Mesendoderm (in vitro differentiated cells): ENCODE measurements at regions not wholly inside any gene's neighbourhood (a gene's known extent, or its start where the extent isn't known, plus 50 kb on each side); places are given as distances from the start of the nearest gene placed in this dataset.
"Not testable (repeated sequence)": the region's sequence is repeated elsewhere in the genome, so short reads cannot be mapped to it uniquely, and the experiment has no call there.

Experiments
- DNase-seq: peaks from one replicate; pipeline ENCODE4 v3.0.0; 2013
- H2AK5ac ChIP-seq: 2 replicates; pipeline ENCODE4 v1.6.1; 2013; ENCODE audit warnings: low read length, inconsistent platforms
- H2BK120ac ChIP-seq: 2 replicates; pipeline ENCODE4 v1.6.1; 2013; ENCODE audit warnings: low read depth, mild to moderate bottlenecking, low read length, moderate library complexity, mixed read lengths
- H2BK15ac ChIP-seq: replicated peaks from 2 replicates; pipeline ENCODE4 v1.6.1; 2013; ENCODE audit warnings: low read depth, mild to moderate bottlenecking, moderate library complexity
- H2BK5ac ChIP-seq: 2 replicates; pipeline ENCODE4 v1.6.1; 2013; ENCODE audit warnings: low read length, inconsistent platforms
- H3K18ac ChIP-seq: 2 replicates; pipeline ENCODE4 v1.6.1; 2013; ENCODE audit warnings: mild to moderate bottlenecking, low read length, mixed read lengths
- H3K23ac ChIP-seq: one replicate; pipeline ENCODE4 v1.6.1; 2013; ENCODE audit warnings: low read length
- H3K27ac ChIP-seq: 2 replicates; pipeline ENCODE4 v1.5.1; 2013; ENCODE audit warnings: low read depth, mild to moderate bottlenecking, inconsistent platforms, low read length, moderate library complexity
- H3K27me3 ChIP-seq: 2 replicates; pipeline ENCODE4 v1.6.1; 2013; ENCODE audit warnings: low read length, control low read depth, mild to moderate bottlenecking, inconsistent platforms; ENCODE audit not compliant: insufficient read depth, poor library complexity
- H3K36me3 ChIP-seq: 2 replicates; pipeline ENCODE4 v1.6.1; 2013; ENCODE audit warnings: low read length, inconsistent platforms; ENCODE audit not compliant: control insufficient read depth, insufficient read depth
- H3K4ac ChIP-seq: one replicate; pipeline ENCODE4 v1.6.1; 2013; ENCODE audit warnings: low read depth, mild to moderate bottlenecking, low read length, moderate library complexity
- H3K4me1 ChIP-seq: 2 replicates; pipeline ENCODE4 v1.6.1; 2013; ENCODE audit warnings: low read depth, low read length, inconsistent platforms; ENCODE audit not compliant: control insufficient read depth
- H3K4me2 ChIP-seq: 2 replicates; pipeline ENCODE4 v1.6.1; 2013; ENCODE audit warnings: low read length
- H3K4me3 ChIP-seq: 2 replicates; pipeline ENCODE4 v1.5.1; 2013; ENCODE audit warnings: mild to moderate bottlenecking, low read length
- H3K56ac ChIP-seq: one replicate; pipeline ENCODE4 v1.6.1; 2013; ENCODE audit warnings: low read length
- H3K79me1 ChIP-seq: 2 replicates; pipeline ENCODE4 v1.6.1; 2013; ENCODE audit warnings: low read length, inconsistent platforms
- H3K79me2 ChIP-seq: 2 replicates; pipeline ENCODE4 v1.6.1; 2013; ENCODE audit warnings: mild to moderate bottlenecking, low read length; ENCODE audit not compliant: control insufficient read depth, insufficient read depth
- H3K9ac ChIP-seq: 2 replicates; pipeline ENCODE4 v1.6.1; 2013; ENCODE audit warnings: low read length, inconsistent platforms
- H4K5ac ChIP-seq: one replicate; pipeline ENCODE4 v1.6.1; 2013; ENCODE audit warnings: low read length
- H4K8ac ChIP-seq: one replicate; pipeline ENCODE4 v1.6.1; 2013; ENCODE audit warnings: low read depth, mild to moderate bottlenecking, control low read depth, low read length, moderate library complexity
- WGBS: extraction: QIAGEN DNeasy Blood & Tissue Kit; methylation state at CpG from one replicate; pipeline ENCODE4 v1.1.7; 2013; ENCODE audit warnings: low lambda C conversion rate, missing lambda C conversion rate; ENCODE audit not compliant: insufficient coverage; ENCODE audit errors: extremely low coverage; 5-methylcytosine and 5-hydroxymethylcytosine counted together

DNA sequence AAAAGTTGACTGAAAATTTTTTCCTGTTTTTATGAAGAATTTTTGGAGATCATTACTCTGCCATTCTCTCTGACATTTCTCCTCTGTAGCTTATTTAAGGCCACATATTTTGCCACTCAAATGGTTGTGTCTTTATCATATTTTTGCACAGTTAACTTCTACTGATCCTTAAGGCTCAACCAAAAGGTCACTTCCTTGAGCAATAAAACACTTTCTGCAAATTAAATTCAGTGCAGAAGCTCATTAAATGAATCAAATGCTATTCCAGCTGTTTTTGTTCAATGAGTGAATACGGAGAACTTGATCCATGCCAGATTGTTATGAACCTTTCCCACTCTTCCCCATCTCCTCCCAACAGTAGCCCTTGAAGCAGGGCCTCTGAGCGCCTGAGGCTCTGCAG is 93.8 kb upstream of the EPB41L4A start:
- H2BK15ac ChIP-seq, result no peak overlapping the region
- no peak overlapping the region for H3K56ac ChIP-seq
- no CpG with 5 or more reads among the region's 2 CpGs for WGBS
- H2AK5ac ChIP-seq, result no peak overlapping the region
- no peak overlapping the region for H3K4me2 ChIP-seq
- no peak overlapping the region for H3K23ac ChIP-seq
- H2BK5ac ChIP-seq, result no peak overlapping the region
- DNase-seq, result no peak
- no peaks in the 10 kb centered on the region for H3K27me3 ChIP-seq
- no peak overlapping the region for H3K9ac ChIP-seq
- no peak overlapping the region for H3K4ac ChIP-seq
- H3K27ac ChIP-seq, result no peak overlapping the region
- no peak overlapping the region for H3K4me3 ChIP-seq
- H3K4me1 ChIP-seq, result no peaks in the 10 kb centered on the region
- no peak overlapping the region for H4K5ac ChIP-seq
- no peak overlapping the region for H4K8ac ChIP-seq
- no peaks in the 10 kb centered on the region for H3K79me1 ChIP-seq
- H3K18ac ChIP-seq, result no peak overlapping the region
- H3K79me2 ChIP-seq, result no peaks in the 10 kb centered on the region
- H3K36me3 ChIP-seq, result no peaks in the 10 kb centered on the region
- H2BK120ac ChIP-seq, result no peak overlapping the region

DNA sequence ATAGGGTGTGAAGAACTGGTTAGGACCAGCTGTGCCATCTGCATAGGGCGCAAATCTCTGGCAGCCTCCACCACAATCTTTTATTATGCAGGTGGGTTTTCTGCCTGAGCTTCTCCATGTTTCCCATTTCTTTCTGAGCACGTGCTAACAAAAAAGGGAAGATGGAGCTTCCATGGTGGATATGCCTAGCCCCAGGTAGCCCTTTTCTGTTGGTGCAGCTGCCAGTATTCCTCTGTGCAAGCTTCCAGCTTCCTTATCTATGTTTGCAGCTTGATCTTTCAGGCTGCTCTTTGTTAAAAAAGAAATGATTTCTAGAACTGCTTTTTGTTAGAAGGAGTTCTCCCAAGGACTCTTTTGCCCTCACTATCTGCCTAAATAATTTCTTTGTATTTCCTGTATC is 95.0 kb upstream of the EPB41L4A start:
- Histone ChIP-seq H3K9ac (no peak overlapping the region), H3K4me1 (no peaks in the 10 kb centered on the region), H3K23ac (no peak overlapping the region), H3K4me3 (no peak overlapping the region), H3K27ac (no peak overlapping the region), H4K8ac (no peak overlapping the region), H2AK5ac (no peak overlapping the region), H4K5ac (no peak overlapping the region), H3K79me2 (no peaks in the 10 kb centered on the region), H3K27me3 (no peaks in the 10 kb centered on the region), H3K56ac (no peak overlapping the region), H3K4ac (no peak overlapping the region), H3K79me1 (no peaks in the 10 kb centered on the region), H3K4me2 (no peak overlapping the region), H2BK15ac (no peak overlapping the region), H3K36me3 (no peaks in the 10 kb centered on the region), H2BK120ac (no peak overlapping the region), H3K18ac (no peak overlapping the region), H2BK5ac (no peak overlapping the region)
- no CpG with 5 or more reads among the region's 2 CpGs for WGBS
- DNase-seq, result no peak

DNA sequence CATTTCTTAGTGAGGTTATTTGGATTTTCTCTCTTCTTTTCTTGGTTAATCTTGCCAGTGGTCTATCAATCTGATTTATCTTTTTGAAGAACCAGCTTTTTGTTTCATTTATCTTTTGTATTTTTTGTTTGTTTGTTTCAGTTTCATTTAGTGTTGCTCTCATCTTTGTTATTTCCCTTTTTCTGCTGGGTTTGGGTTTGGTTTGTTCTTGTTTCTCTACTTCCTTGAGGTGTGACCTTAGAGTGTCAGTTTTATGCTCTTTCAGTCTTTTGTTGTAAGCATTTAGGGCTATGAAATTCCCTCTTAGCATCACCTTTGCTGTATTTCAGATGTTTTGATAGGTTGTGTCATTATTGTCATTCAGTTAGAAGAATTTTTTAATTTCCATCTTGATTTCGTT is 101.4 kb upstream of the EPB41L4A start:
- not testable (repeated sequence) for H2BK15ac ChIP-seq, H3K23ac ChIP-seq, H3K27ac ChIP-seq, DNase-seq, H2BK5ac ChIP-seq, H3K27me3 ChIP-seq, H3K4me1 ChIP-seq, H3K4me3 ChIP-seq, H3K4me2 ChIP-seq, H3K36me3 ChIP-seq, H3K79me2 ChIP-seq, H3K56ac ChIP-seq, H3K9ac ChIP-seq, H4K8ac ChIP-seq, H4K5ac ChIP-seq, H3K4ac ChIP-seq, H3K18ac ChIP-seq, H3K79me1 ChIP-seq, H2AK5ac ChIP-seq, H2BK120ac ChIP-seq
- WGBS, result no CpG with 5 or more reads among the region's 1 CpG

DNA sequence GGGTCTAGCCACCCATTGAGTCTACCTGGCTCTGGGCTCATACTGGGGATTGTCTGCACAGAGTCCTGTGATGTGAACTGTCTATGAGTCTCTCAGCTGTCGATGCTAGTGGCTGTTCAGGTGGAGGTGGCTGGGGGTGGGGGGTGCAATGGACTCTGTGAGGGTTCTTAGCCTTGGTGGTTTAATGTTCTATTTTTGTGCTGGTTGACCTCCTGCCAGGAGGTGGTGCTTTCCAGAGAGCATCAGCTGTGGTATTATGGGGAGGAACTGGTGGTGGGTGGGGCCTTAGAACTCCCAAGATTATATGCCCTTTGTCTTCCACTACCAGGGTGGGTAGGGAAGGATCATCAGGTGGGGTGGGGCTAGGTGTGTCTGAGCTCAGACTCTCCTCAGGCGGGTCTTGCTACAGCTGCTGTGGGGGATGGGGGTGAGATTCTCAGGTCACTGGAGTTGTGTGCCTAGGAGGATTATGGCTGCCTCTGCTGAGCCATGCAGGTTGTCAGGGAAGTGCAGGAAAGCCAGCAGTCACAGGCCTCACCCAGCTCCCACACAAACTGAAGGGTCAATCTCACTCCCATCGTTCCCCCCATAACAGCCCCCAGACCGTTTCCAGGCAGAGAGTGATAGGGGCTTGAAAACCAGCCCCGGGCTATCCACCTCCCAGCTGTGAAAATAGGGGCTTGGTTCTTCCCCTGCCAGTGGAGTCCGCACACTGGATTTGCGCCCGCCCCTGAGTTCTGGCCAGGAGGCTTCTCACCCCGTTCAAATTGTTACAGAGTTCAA is 104.0 kb upstream of the EPB41L4A start:
- not testable (repeated sequence) for H3K4me3 ChIP-seq, H2AK5ac ChIP-seq, H3K79me2 ChIP-seq, H3K36me3 ChIP-seq, H2BK15ac ChIP-seq, H3K27ac ChIP-seq, H3K56ac ChIP-seq, H3K23ac ChIP-seq, H4K5ac ChIP-seq, H4K8ac ChIP-seq, H3K4me1 ChIP-seq, H3K27me3 ChIP-seq, H3K79me1 ChIP-seq, H2BK5ac ChIP-seq, H3K4me2 ChIP-seq, H2BK120ac ChIP-seq, H3K9ac ChIP-seq, H3K4ac ChIP-seq, H3K18ac ChIP-seq, DNase-seq
- WGBS, result no CpG with 5 or more reads among the region's 9 CpGs

DNA sequence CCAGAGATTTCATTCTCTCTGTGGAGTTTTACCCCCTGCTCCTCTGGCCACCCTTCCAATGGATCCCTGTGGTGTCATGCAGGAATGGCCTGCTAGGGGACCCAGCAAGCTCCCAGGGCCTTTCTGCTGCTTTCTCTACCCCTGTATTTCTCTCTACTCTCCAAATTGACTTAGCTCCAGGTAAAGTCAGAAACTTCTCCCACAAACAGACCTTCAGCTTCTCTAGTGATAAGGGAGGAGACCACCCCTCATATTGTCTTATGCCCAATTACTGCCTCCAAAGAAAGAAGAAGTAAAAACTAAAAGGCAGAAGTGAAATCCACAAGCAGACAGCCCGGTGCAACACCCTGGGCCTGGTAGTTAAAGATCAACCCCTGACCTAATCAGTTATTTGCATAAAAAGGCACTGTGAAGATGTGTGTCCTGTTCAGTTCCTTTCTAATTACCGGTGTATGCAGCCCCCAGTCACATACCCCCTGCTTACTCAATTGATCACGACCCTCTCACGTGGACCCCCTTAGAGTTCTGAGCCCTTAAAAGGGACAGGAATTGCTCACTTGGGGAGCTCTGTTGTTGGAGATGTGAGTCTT is 104.7 kb upstream of the EPB41L4A start:
- not testable (repeated sequence) for H3K27me3 ChIP-seq, H3K36me3 ChIP-seq, DNase-seq, H3K23ac ChIP-seq, H3K4me1 ChIP-seq, H3K4me3 ChIP-seq, H3K9ac ChIP-seq, H3K56ac ChIP-seq, H2BK5ac ChIP-seq, H4K8ac ChIP-seq, H2BK15ac ChIP-seq, H4K5ac ChIP-seq, H2BK120ac ChIP-seq, H3K18ac ChIP-seq, H2AK5ac ChIP-seq, H3K27ac ChIP-seq, H3K79me1 ChIP-seq, H3K4me2 ChIP-seq, H3K4ac ChIP-seq, H3K79me2 ChIP-seq
- WGBS, result no CpG with 5 or more reads among the region's 4 CpGs

DNA sequence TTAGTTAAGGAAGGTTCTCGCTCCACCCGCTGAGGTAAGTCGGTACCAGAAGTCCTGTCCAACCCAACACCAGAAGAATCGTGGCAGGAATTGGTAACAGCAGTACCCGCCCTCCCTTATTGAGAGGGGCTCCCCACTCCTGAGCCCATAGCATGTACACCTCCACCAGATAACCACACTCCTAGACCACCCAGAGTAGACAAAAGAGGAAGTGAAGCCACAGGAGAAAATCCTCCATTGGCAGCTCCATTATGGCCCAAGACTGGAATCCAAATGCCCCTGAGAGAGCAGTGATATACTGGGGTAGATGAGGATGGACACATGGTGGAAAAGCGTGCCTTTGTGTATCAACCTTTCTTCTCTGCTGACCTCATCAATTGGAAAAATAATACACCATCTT is 106.1 kb upstream of the EPB41L4A start:
- no peak for DNase-seq
- Histone ChIP-seq H3K27me3 (no peaks in the 10 kb centered on the region), H3K56ac (no peak overlapping the region), H3K4me2 (no peak overlapping the region), H3K4me3 (no peak overlapping the region), H3K27ac (no peak overlapping the region), H2BK120ac (no peak overlapping the region), H2BK5ac (no peak overlapping the region), H2BK15ac (no peak overlapping the region), H2AK5ac (no peak overlapping the region), H4K5ac (no peak overlapping the region), H3K4me1 (no peaks in the 10 kb centered on the region), H3K79me1 (no peaks in the 10 kb centered on the region), H3K36me3 (no peaks in the 10 kb centered on the region), H3K9ac (no peak overlapping the region), H3K18ac (no peak overlapping the region), H3K4ac (no peak overlapping the region), H3K23ac (no peak overlapping the region), H4K8ac (no peak overlapping the region), H3K79me2 (no peaks in the 10 kb centered on the region)
- no CpG with 5 or more reads among the region's 6 CpGs for WGBS
